GM12864 (cell line): ENCODE measurements at regions not wholly inside any gene's neighbourhood (a gene's known extent, or its start where the extent isn't known, plus 50 kb on each side); places are given as distances from the start of the nearest gene placed in this dataset.

Experiments
- DNase-seq: peaks from one replicate; pipeline ENCODE4 v3.0.0-alpha.2; 2011; ENCODE audit warnings: low read depth
- H3K4me3 ChIP-seq: 2 replicates; pipeline ENCODE4 v1.5.1; 2011; ENCODE audit warnings: mild to moderate bottlenecking, low read depth, low read length, control low read depth
- TF ChIP-seq, protein P1 (sequence below): IDR thresholded peaks from 2 replicates; pipeline ENCODE4 v1.5.1; 2011; ENCODE audit warnings: low read depth, mild to moderate bottlenecking, moderate library complexity, low read length, control low read depth, inconsistent platforms; ENCODE audit errors: missing control alignments

DNA sequence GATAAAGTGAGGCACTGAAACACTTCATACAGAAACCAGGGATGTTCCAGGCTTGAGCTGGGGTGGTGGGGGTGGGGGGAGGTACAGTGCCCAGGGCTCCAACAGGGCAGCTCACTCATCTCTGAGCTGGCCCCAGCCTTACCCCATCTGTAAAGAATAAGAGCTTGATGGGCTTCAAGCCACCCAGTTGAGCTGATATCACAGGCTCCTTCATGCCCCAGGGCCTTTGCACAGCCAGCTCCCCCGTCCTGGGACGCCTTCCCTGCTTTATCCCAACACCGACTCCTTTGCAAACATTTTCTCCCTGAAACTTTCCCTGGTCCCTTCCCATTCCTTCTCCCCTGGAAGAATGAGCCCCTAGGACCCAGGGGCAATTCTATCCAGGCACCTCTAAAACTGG, 261.7 kb downstream of the PARN start:
- no peak for DNase-seq
- no peak overlapping the region for H3K4me3 ChIP-seq
- TF ChIP-seq, protein P1, sequence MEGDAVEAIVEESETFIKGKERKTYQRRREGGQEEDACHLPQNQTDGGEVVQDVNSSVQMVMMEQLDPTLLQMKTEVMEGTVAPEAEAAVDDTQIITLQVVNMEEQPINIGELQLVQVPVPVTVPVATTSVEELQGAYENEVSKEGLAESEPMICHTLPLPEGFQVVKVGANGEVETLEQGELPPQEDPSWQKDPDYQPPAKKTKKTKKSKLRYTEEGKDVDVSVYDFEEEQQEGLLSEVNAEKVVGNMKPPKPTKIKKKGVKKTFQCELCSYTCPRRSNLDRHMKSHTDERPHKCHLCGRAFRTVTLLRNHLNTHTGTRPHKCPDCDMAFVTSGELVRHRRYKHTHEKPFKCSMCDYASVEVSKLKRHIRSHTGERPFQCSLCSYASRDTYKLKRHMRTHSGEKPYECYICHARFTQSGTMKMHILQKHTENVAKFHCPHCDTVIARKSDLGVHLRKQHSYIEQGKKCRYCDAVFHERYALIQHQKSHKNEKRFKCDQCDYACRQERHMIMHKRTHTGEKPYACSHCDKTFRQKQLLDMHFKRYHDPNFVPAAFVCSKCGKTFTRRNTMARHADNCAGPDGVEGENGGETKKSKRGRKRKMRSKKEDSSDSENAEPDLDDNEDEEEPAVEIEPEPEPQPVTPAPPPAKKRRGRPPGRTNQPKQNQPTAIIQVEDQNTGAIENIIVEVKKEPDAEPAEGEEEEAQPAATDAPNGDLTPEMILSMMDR: no peak

DNA sequence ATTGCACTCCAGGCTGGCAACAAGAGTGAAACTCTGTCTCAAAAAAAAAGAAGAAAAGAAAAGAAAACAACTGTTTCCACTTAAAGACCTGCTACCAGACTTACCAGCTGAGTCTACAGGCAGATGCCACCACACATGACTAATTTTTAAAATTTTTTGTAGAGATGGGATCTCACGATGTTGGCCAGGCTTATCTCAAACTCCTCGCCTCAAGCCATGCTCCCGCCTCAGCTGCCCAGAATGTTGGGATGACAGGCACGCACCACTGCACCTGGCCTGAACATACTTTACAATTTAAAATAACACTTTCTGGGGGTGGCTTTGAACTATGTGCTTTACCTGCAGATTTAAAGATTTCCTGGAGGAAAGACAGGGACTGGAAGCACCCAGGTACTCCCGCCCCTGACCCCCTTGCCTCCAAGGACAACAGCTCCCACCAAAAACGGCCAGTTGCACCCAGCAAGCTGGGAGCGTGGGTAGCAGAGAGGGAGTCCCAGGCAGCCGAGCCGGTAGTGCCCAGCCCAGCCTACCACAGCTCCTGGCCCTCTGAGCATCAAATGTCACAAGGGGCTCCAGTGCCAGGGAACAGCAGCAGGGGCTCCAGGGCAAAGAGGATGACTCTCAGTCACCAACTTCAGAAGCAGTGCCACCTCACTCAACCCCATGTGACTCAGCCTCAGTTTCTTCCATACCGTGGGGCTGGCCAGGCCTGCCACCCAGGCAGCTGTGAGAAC, 262.9 kb downstream of the PARN start:
- H3K4me3 ChIP-seq: no peak overlapping the region
- no peak for DNase-seq
- TF ChIP-seq, protein P1: no peak

DNA sequence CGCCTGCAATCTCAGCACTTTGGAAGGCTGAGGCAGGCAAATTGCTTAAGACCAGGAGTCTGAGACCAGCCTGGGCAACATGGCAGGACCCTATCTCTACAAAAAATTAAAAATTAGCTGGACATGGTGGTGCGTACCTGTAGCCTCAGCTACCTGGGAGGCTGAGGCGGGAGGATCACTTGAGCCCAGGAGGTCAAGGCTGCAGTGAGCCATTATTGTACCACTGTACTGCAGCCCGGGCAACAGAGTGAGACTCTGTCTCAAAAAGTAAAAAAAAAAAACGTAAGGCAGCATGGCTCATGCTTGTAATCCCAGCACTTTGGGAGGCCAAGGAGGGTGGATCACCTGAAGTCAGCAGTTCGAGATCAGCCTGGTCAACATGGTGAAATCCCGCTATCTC, 263.6 kb downstream of the PARN start:
- TF ChIP-seq, protein P1: no peak
- DNase-seq: no peak
- H3K4me3 ChIP-seq: no peak overlapping the region

DNA sequence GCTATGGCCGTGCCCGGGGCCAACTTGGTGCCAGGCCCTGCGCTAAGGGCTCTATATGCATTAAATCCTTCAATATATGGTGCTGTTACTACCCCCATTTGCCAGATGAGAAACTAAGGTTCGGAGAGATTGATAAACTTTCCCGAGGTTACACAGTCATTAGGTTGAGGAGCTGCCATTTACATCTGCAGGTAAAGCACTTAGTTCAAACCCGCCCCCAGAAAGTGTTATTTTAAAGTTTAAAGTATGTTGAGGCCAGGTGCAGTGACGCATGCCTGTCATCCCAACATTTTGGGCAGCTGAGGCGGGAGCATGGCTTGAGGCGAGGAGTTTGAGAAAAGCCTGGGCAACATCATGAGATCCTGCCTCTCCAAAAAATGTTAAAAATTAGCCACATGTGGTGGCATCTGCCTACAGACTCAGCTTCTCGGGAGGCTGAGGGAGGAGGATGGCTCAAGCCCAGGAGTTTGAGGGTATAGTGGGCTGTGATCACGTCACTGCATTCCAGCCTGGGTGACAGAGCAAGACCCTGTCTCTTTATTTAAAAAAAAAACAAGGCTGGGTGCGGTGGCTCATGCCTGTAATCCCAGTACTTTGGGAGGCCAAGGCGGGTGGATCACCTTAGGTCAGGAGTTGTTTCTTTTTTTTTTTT, 264.7 kb downstream of the PARN start:
- DNase-seq: no peak
- TF ChIP-seq, protein P1: no peak
- no peak overlapping the region for H3K4me3 ChIP-seq

DNA sequence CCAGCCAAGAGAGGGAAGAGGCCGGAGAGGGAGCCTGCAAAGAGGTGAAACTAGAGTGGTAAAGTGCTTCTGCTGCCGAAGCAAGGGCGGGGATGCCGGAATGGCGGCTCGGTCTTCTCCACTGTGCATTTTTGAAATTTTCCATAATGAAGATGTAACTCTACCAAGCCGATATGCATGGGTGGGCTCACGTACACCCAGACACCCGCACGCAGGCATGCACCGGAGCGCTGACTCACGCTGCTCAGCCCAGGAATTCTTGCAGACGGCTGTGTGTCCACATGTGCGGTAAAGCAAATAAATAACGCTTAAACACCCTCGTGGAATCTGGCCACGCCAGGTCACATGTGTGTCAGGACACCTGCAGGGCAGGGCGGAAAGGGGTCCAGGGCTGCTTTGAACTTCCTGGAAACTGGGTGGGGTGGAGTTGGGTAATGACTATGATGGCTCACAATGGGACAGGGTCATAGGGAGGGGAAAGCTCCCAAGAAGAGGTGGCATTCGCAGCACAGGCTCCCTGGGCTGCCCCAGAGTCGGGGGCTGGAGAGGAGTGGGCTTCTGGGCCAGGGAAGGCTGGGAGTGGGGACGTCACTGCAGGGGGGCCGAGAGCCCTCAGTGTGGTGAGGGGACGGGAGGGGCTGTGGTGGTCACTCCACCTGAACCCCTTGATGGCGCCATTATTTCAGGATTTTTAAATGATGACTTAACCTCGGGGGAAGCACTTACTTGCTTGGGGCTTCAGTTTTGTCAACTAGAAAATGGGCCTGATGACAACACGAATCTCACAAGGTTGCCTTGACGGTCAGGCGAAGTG, 265.5 kb downstream of the PARN start:
- no peak overlapping the region for H3K4me3 ChIP-seq
- no peak for DNase-seq
- TF ChIP-seq, protein P1: no peak

DNA sequence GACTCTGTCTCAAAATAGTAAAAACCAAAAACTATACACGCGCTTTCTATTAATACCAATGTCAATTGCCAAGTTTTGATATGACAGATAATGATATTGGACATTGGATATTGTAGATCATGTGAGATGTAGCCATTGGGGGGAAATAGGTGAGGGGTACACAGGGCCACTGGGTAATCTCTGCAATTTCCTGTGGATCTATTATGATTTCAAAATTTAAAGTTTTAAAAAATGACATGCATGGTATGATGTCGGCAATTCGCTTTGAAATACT, 266.0 kb downstream of the PARN start:
- DNase-seq: no peak
- H3K4me3 ChIP-seq: no peak overlapping the region
- TF ChIP-seq, protein P1: no peak
